Adrenal gland (tissue), 5 donors: ENCODE measurements at regions not wholly inside any gene's neighbourhood (a gene's known extent, or its start where the extent isn't known, plus 50 kb on each side); places are given as distances from the start of the nearest gene placed in this dataset.

ENCODE experiments used
- CTCF ChIP-seq, 6 experiments: fragments of 450-650 bp in 4 of 6; fragments of 200-600 bp in 2 of 6; sonication (generic) in 1 of 6; IDR thresholded peaks; 1 replicate in 5 of 6; 2 replicates in 1 of 6; pipeline versions ENCODE4 v1.5.1 to v1.8.0; 2016 to 2021; ENCODE audit warnings: antibody characterized with exemption in 6 of 6, mild to moderate bottlenecking in 2 of 6, moderate library complexity in 1 of 6
- POLR2A ChIP-seq, 2 donors: fragments of 450-650 bp; IDR thresholded peaks; one replicate each; pipeline ENCODE4 v1.6.1; 2017; ENCODE audit warnings: antibody characterized with exemption in 2 of 2, mild to moderate bottlenecking in 2 of 2, moderate library complexity in 1 of 2
- donor health status: DM: no; HTN: no; CAD: no.

GRCh38 chr4:3613967-3614730 is 81.9 kb upstream of the LRPAP1 start:
- TF ChIP-seq CTCF (IDR thresholded peaks at IDR 0.05): no peak
- TF ChIP-seq POLR2A (IDR thresholded peaks at IDR 0.05): no peak
